ENCODE measurements at regions not wholly inside any gene's neighbourhood (a gene's known extent, or its start where the extent isn't known, plus 50 kb on each side); places are given as distances from the start of the nearest gene placed in this dataset.

GRCh38 chr3:117398141-117398899 is 688.7 kb downstream of the TUSC7 start:
- TF ChIP-seq LEF1 (IDR thresholded peaks at IDR 0.05; ENCODE audit: borderline replicate concordance) (no peak), SUZ12 (IDR thresholded peaks at IDR 0.05) (no peak), NFRKB (IDR thresholded peaks at IDR 0.05) (no peak), FOXK2 (IDR thresholded peaks at IDR 0.05) (no peak), BHLHE40 (IDR thresholded peaks at IDR 0.05; ENCODE audit: borderline replicate concordance) (no peak), ELF4 (IDR thresholded peaks at IDR 0.05) (no peak), SP1 (IDR thresholded peaks at IDR 0.05) (no peak), TARDBP (IDR thresholded peaks at IDR 0.05) (no peak), L3MBTL2 (conservative IDR thresholded peaks at IDR 0.05) (no peak)
